GM21528 (cell line): ENCODE measurements at regions not wholly inside any gene's neighbourhood (a gene's known extent, or its start where the extent isn't known, plus 50 kb on each side); places are given as distances from the start of the nearest gene placed in this dataset.

Source experiments
- ATAC-seq: cut with Tn5 transposase; IDR thresholded peaks from one replicate; pipeline ENCODE4 v1.9.1; 2021; ENCODE audit warnings: mild to moderate bottlenecking, moderate library complexity; ENCODE audit not compliant: unreplicated experiment, low FRiP score

- no peak for ATAC-seq
These were observed 397.1 kb downstream of the SLITRK5 start for GRCh38 chr13:88068316-88068715.

- no peak for ATAC-seq
These were observed 397.8 kb downstream of the SLITRK5 start for GRCh38 chr13:88068975-88069374.

GRCh38 chr13:88071371-88071770, 400.2 kb downstream of the SLITRK5 start:
- ATAC-seq = no peak

GRCh38 chr13:88074794-88075510, 403.8 kb downstream of the SLITRK5 start:
- ATAC-seq = no peak

- no peak for ATAC-seq
These were observed 413.9 kb downstream of the SLITRK5 start for GRCh38 chr13:88085036-88085435.

- no peak for ATAC-seq
These were observed 415.4 kb downstream of the SLITRK5 start for GRCh38 chr13:88086577-88086976.

GRCh38 chr13:88097541-88097940, 426.4 kb downstream of the SLITRK5 start:
- no peak for ATAC-seq

GRCh38 chr13:88103824-88104223, 432.7 kb downstream of the SLITRK5 start:
- no peak for ATAC-seq

- ATAC-seq = no peak
These were observed 433.4 kb downstream of the SLITRK5 start for GRCh38 chr13:88104576-88104975.

- ATAC-seq = no peak
These were observed 436.4 kb downstream of the SLITRK5 start for GRCh38 chr13:88107570-88107969.

GRCh38 chr13:88112526-88112925, 441.4 kb downstream of the SLITRK5 start:
- ATAC-seq = no peak

- ATAC-seq = no peak
These were observed 444.8 kb downstream of the SLITRK5 start for GRCh38 chr13:88115976-88116375.

- no peak for ATAC-seq
These were observed 447.8 kb downstream of the SLITRK5 start for GRCh38 chr13:88118952-88119351.

GRCh38 chr13:88124142-88124541, 453.0 kb downstream of the SLITRK5 start:
- ATAC-seq = no peak

GRCh38 chr13:88125055-88125454, 453.9 kb downstream of the SLITRK5 start:
- ATAC-seq = no peak

GRCh38 chr13:88136098-88136790, 465.1 kb downstream of the SLITRK5 start:
- ATAC-seq = no peak

- ATAC-seq = no peak
These were observed 471.5 kb downstream of the SLITRK5 start for GRCh38 chr13:88142653-88143052.

- ATAC-seq = no peak
These were observed 473.4 kb downstream of the SLITRK5 start for GRCh38 chr13:88144580-88144979.

GRCh38 chr13:88153353-88153752, 482.2 kb downstream of the SLITRK5 start:
- ATAC-seq = no peak

- no peak for ATAC-seq
These were observed 482.8 kb downstream of the SLITRK5 start for GRCh38 chr13:88154001-88154400.

- ATAC-seq = no peak
These were observed 491.0 kb downstream of the SLITRK5 start for GRCh38 chr13:88162076-88162702.

GRCh38 chr13:88176231-88176630, 505.1 kb downstream of the SLITRK5 start:
- no peak for ATAC-seq
